ENCODE measurements at regions not wholly inside any gene's neighbourhood (a gene's known extent, or its start where the extent isn't known, plus 50 kb on each side); places are given as distances from the start of the nearest gene placed in this dataset.

DNA sequence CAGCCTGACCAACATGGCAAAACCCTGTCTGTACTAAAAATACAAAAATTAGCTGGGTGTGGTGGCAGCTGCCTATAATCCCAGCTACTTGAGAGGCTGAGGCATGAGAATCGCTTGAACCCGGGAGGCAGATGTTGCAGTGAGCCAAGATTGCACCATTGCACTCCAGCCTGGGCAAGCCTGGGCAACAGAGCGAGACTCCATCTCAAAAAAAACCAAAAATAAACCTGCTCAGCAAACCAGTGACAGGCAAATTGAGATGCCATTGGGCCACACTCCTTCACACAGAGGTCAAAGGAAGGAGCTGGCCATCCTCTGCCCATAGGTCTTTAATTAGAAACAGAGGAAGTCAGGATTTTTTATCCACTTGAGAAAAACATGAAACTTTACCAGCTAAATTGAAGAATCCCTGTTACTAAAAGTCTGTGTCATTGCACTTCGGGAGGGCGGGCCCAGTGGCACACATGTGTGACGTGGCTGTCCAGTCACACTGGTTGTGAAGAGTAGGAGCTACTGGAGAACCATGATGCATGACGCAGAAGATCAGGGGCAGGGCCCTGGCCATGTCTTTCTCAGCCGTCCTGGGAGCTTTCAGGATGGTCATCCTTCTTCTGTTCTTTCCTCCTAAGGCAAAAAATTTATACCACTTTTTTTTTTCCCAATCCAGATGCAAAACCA lies 118.3 kb upstream of the ZNF438 start:
- Mint-ChIP-seq H3K4me3 (no peak overlapping the region), H3K4me1 (no peaks in the 10 kb centered on the region), H3K9me3 (no peaks in the 10 kb centered on the region), H3K27ac (no peak overlapping the region), H3K36me3 (no peaks in the 10 kb centered on the region), H3K27me3 (ENCODE audit: low read depth in 2 of 2) (peaks cover 0 to 9% of the 10 kb centered on the region in 2 donors)
- intact Hi-C loops (cut with micrococcal nuclease) = no loop called here
- WGBS (ENCODE audit: insufficient coverage) = 83% methylated on average over 8 of the region's 8 CpGs
- ATAC-seq (no peak), DNase-seq (no peak)
- H3K4me1 ChIP-seq (ENCODE audit: control insufficient read depth, insufficient read depth, low read length) = peaks cover 7% of the 10 kb centered on the region
- no peaks in the 10 kb centered on the region for H3K27me3 ChIP-seq (ENCODE audit: control insufficient read depth, insufficient read depth, low read length)
- no peaks in the 10 kb centered on the region for H3K36me3 ChIP-seq (ENCODE audit: control insufficient read depth, insufficient read depth, low read length)
- TF ChIP-seq, protein P1, sequence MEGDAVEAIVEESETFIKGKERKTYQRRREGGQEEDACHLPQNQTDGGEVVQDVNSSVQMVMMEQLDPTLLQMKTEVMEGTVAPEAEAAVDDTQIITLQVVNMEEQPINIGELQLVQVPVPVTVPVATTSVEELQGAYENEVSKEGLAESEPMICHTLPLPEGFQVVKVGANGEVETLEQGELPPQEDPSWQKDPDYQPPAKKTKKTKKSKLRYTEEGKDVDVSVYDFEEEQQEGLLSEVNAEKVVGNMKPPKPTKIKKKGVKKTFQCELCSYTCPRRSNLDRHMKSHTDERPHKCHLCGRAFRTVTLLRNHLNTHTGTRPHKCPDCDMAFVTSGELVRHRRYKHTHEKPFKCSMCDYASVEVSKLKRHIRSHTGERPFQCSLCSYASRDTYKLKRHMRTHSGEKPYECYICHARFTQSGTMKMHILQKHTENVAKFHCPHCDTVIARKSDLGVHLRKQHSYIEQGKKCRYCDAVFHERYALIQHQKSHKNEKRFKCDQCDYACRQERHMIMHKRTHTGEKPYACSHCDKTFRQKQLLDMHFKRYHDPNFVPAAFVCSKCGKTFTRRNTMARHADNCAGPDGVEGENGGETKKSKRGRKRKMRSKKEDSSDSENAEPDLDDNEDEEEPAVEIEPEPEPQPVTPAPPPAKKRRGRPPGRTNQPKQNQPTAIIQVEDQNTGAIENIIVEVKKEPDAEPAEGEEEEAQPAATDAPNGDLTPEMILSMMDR (IDR thresholded peaks at IDR 0.05) = no peak
- no peak overlapping the region for H3K4me3 ChIP-seq (ENCODE audit: low read length)
- H3K9me3 ChIP-seq (ENCODE audit: control insufficient read depth, insufficient read depth, low read length) = no peaks in the 10 kb centered on the region
- no peak overlapping the region for H3K27ac ChIP-seq (ENCODE audit: low read length)

DNA sequence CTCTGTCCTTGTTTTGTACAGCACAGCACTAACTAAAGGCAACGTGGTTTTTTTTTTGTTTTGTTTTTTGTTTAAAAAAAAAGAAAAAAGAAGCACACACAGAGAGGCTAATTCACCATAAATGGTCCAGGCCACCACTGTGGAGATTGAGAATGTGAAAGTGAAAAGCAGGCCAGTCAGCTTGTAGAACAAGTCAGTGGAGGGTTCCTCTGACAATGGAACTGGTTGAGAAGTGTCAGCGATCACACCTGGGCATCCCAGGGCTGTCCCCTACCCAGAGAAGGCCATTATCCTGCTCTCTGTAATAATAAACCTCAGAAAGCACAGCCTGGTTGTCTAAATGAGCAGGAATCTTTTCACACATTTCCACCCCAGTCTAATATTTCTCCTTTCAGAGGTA lies 119.6 kb upstream of the ZNF438 start:
- Histone ChIP-seq H3K4me3 (ENCODE audit: low read length) (no peak overlapping the region), H3K27me3 (ENCODE audit: control insufficient read depth, insufficient read depth, low read length) (no peaks in the 10 kb centered on the region), H3K9me3 (ENCODE audit: control insufficient read depth, insufficient read depth, low read length) (no peaks in the 10 kb centered on the region), H3K27ac (ENCODE audit: low read length) (no peak overlapping the region), H3K4me1 (ENCODE audit: control insufficient read depth, insufficient read depth, low read length) (peaks cover 4% of the 10 kb centered on the region), H3K36me3 (ENCODE audit: control insufficient read depth, insufficient read depth, low read length) (no peaks in the 10 kb centered on the region)
- Mint-ChIP-seq H3K27ac (no peak overlapping the region), H3K27me3 (ENCODE audit: low read depth in 2 of 2) (peaks cover 0 to 7% of the 10 kb centered on the region in 2 donors), H3K9me3 (no peaks in the 10 kb centered on the region), H3K4me1 (no peaks in the 10 kb centered on the region), H3K36me3 (no peaks in the 10 kb centered on the region), H3K4me3 (no peak overlapping the region)
- ATAC-seq = no peak
- TF ChIP-seq, protein P1 (IDR thresholded peaks at IDR 0.05) = no peak
- DNase-seq = no peak
- intact Hi-C loops (cut with micrococcal nuclease) = no loop called here
- 100% methylated on average over 1 of the region's 2 CpGs for WGBS (ENCODE audit: insufficient coverage)

DNA sequence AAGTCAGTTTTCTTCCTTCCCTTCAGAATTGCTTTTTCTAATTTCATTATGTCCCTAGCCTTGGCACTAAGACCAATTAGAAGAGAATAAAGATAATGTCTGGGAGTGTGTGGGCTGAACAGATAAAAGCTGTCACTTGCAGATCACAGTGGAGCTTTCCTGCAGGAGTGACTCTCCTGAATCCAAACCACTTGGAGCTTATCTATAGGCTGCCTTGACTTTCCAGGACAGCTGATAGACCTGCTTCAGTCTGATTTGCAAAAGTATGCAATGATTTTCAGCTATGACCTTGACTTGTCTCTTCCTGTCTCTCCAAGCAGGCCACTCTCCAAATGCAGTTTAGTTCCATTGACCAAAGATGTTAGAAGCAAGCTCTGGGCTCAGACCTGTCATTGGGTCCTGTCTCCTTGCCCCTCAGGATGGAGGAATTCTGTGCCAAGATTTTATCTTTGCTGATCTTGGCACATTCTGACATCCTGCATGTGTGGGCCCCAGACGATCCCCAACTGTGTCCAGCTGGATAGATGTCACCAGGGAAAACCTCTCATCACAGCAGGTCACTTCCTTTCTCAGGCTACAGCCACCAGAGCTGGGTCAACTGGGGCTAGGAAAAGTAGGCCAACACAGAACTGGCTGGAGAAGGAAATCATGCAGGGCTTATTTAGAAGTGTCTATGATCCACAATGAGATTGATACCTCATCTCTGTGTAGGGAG lies 120.9 kb upstream of the ZNF438 start:
- H3K36me3 ChIP-seq (ENCODE audit: control insufficient read depth, insufficient read depth, low read length) = no peaks in the 10 kb centered on the region
- no peak for DNase-seq
- Mint-ChIP-seq H3K27ac (no peak overlapping the region), H3K4me3 (no peak overlapping the region), H3K27me3 (ENCODE audit: low read depth in 2 of 2) (no peaks in the 10 kb centered on the region), H3K4me1 (no peaks in the 10 kb centered on the region), H3K36me3 (no peaks in the 10 kb centered on the region), H3K9me3 (no peaks in the 10 kb centered on the region)
- H3K4me1 ChIP-seq (ENCODE audit: control insufficient read depth, insufficient read depth, low read length) = no peaks in the 10 kb centered on the region
- H3K9me3 ChIP-seq (ENCODE audit: control insufficient read depth, insufficient read depth, low read length) = no peaks in the 10 kb centered on the region
- intact Hi-C loops (cut with micrococcal nuclease) = no loop called here
- TF ChIP-seq, protein P1 (IDR thresholded peaks at IDR 0.05) = no peak
- no peak overlapping the region for H3K4me3 ChIP-seq (ENCODE audit: low read length)
- no peaks in the 10 kb centered on the region for H3K27me3 ChIP-seq (ENCODE audit: control insufficient read depth, insufficient read depth, low read length)
- no peak overlapping the region for H3K27ac ChIP-seq (ENCODE audit: low read length)
- ATAC-seq = no peak
- WGBS (ENCODE audit: insufficient coverage) = 82% methylated on average over 1 of the region's 1 CpG
